LNCAP (cell line): ENCODE measurements at regions not wholly inside any gene's neighbourhood (a gene's known extent, or its start where the extent isn't known, plus 50 kb on each side); places are given as distances from the start of the nearest gene placed in this dataset.

ENCODE experiments used
- CTCF ChIP-seq: fragments of 450-650 bp; IDR thresholded peaks from 2 replicates; pipeline ENCODE4 v1.5.1; 2017; ENCODE audit warnings: mild to moderate bottlenecking

- TF ChIP-seq CTCF: no peak
These were observed 240.6 kb upstream of the GOLIM4 start for GRCh38 chr3:168336276-168336675.

- no peak for TF ChIP-seq CTCF
These were observed 237.7 kb upstream of the GOLIM4 start for GRCh38 chr3:168333410-168333935.

- TF ChIP-seq CTCF: no peak
These were observed 236.0 kb upstream of the GOLIM4 start for GRCh38 chr3:168331756-168332155.

GRCh38 chr3:168330983-168331382 lies 235.3 kb upstream of the GOLIM4 start:
- no peak for TF ChIP-seq CTCF

GRCh38 chr3:168327856-168328255 lies 232.1 kb upstream of the GOLIM4 start:
- TF ChIP-seq CTCF: no peak

GRCh38 chr3:168325684-168326083 lies 230.0 kb upstream of the GOLIM4 start:
- no peak for TF ChIP-seq CTCF

- TF ChIP-seq CTCF: no peak
These were observed 227.2 kb upstream of the GOLIM4 start for GRCh38 chr3:168322941-168323340.

- TF ChIP-seq CTCF: no peak
These were observed 218.4 kb upstream of the GOLIM4 start for GRCh38 chr3:168314166-168314565.
